B cell (primary cell): ENCODE measurements at regions not wholly inside any gene's neighbourhood (a gene's known extent, or its start where the extent isn't known, plus 50 kb on each side); places are given as distances from the start of the nearest gene placed in this dataset.
"Not testable (repeated sequence)": the region's sequence is repeated elsewhere in the genome, so short reads cannot be mapped to it uniquely, and the experiment has no call there.

Experiments
- ATAC-seq: fragments of 200-7000 bp; cut with Tn5 transposase; one replicate; pipeline ENCODE4 v1.10.0; 2021; ENCODE audit warnings: low read depth, mild to moderate bottlenecking, moderate number of reproducible peaks, moderate library complexity
- CTCF ChIA-PET: fragments of 350-600 bp; sonication (Branson Sonifier 250); formaldehyde crosslinking; loops from one replicate; lab custom pipeline; 2021; ENCODE audit warnings: antibody characterized with exemption, inconsistent platforms; lab: Charles Lee
- POLR2A ChIA-PET: fragments of 350-600 bp; sonication (Branson Sonifier 250); formaldehyde crosslinking; loops from one replicate; lab custom pipeline; 2021; ENCODE audit warnings: antibody characterized with exemption; lab: Charles Lee
- DNase-seq: peaks from one replicate; pipeline ENCODE4 v3.0.0; 2013
- H2AFZ ChIP-seq: 2 replicates; pipeline ENCODE4 v1.6.1; 2012; ENCODE audit warnings: mild to moderate bottlenecking, low read depth, low read length; ENCODE audit not compliant: insufficient read depth, poor library complexity, severe bottlenecking
- H3K27ac ChIP-seq, 2 donors: 1 replicate in 1 of 2; 2 replicates in 1 of 2; pipeline ENCODE4 v1.5.1; 2012 to 2013; ENCODE audit warnings: low read length in 2 of 2, mild to moderate bottlenecking in 2 of 2, moderate library complexity in 1 of 2
- H3K27me3 ChIP-seq, 4 experiments: fragments of 200-600 bp in 1 of 4; sonication (generic) in 1 of 4; replicated peaks in 1 of 4; 1 replicate in 2 of 4; 2 replicates in 2 of 4; pipeline versions ENCODE4 v1.6.1 to v1.7.0; 2013 to 2016; ENCODE audit warnings: low read length in 3 of 4, mild to moderate bottlenecking in 2 of 4, mixed read lengths in 1 of 4, moderate library complexity in 1 of 4; ENCODE audit not compliant: insufficient read depth in 4 of 4, control insufficient read depth in 3 of 4; ENCODE audit errors: control extremely low read depth in 1 of 4
- H3K36me3 ChIP-seq, 2 experiments: replicated peaks in 1 of 2; 1 replicate in 1 of 2; 2 replicates in 1 of 2; pipeline versions ENCODE4 v1.6.1 to v1.7.1; 2013; ENCODE audit warnings: low read length in 1 of 2; ENCODE audit not compliant: insufficient read depth in 2 of 2, control insufficient read depth in 1 of 2; ENCODE audit errors: control extremely low read depth in 1 of 2, extremely low read depth in 1 of 2
- H3K4me1 ChIP-seq, 2 donors: fragments of 200-600 bp in 1 of 2; sonication (generic) in 1 of 2; 1 replicate in 1 of 2; 2 replicates in 1 of 2; pipeline versions ENCODE4 v1.5.1 to v1.6.1; 2013 to 2017; ENCODE audit warnings: low read length in 2 of 2; ENCODE audit not compliant: control insufficient read depth in 2 of 2, insufficient read depth in 2 of 2
- H3K4me2 ChIP-seq: replicated peaks from 2 replicates; pipeline ENCODE3; 2012; ENCODE audit warnings: mild to moderate bottlenecking, low read depth, low read length; ENCODE audit not compliant: poor library complexity, severe bottlenecking
- H3K4me3 ChIP-seq, 5 experiments: fragments of 200-600 bp in 1 of 5; sonication (generic) in 1 of 5; 1 replicate in 3 of 5; 2 replicates in 2 of 5; pipeline versions ENCODE4 v1.5.1 to v1.7.0; 2011 to 2016; ENCODE audit warnings: low read length in 4 of 5, mild to moderate bottlenecking in 4 of 5, low read depth in 2 of 5, control low read depth in 1 of 5, moderate library complexity in 1 of 5; ENCODE audit not compliant: insufficient read depth in 1 of 5; ENCODE audit errors: control extremely low read depth in 1 of 5, extremely low read depth in 1 of 5
- H3K79me2 ChIP-seq: fragments of 200-600 bp; sonication (generic); one replicate; pipeline ENCODE4 v1.6.0; 2016; ENCODE audit warnings: low read length; ENCODE audit not compliant: control insufficient read depth, insufficient read depth
- H3K9ac ChIP-seq: fragments of 200-600 bp; sonication (generic); 2 replicates; pipeline ENCODE4 v1.6.1; 2017; ENCODE audit warnings: mild to moderate bottlenecking, low read length, moderate library complexity
- H3K9me3 ChIP-seq, 3 donors: one replicate each; pipeline versions ENCODE4 v1.6.1 to v1.7.1; 2013; ENCODE audit warnings: low read length in 2 of 3; ENCODE audit not compliant: control insufficient read depth in 2 of 3, insufficient read depth in 1 of 3; ENCODE audit errors: control extremely low read depth in 1 of 3
- H4K20me1 ChIP-seq: 2 replicates; pipeline ENCODE4 v1.6.0; 2012; ENCODE audit warnings: mild to moderate bottlenecking, low read length; ENCODE audit not compliant: insufficient read depth, control insufficient read depth, poor library complexity, severe bottlenecking
- H3K27ac Mint-ChIP-seq: one replicate; pipeline ENCODE4 v1.8.0; 2021; ENCODE audit warnings: mixed read lengths
- H3K27me3 Mint-ChIP-seq: one replicate; pipeline ENCODE4 v1.8.0; 2021; ENCODE audit warnings: mixed read lengths
- H3K4me1 Mint-ChIP-seq: one replicate; pipeline ENCODE4 v1.8.0; 2021; ENCODE audit warnings: mixed read lengths
- H3K4me3 Mint-ChIP-seq: one replicate; pipeline ENCODE4 v1.8.0; 2021; ENCODE audit warnings: mixed read lengths
- H3K9me3 Mint-ChIP-seq: one replicate; pipeline ENCODE4 v1.8.0; 2022; ENCODE audit warnings: mixed read lengths; ENCODE audit not compliant: insufficient read depth
- EZH2 ChIP-seq: IDR thresholded peaks from 2 replicates; pipeline ENCODE4 v1.6.1; 2012; ENCODE audit warnings: borderline replicate concordance, low read depth, mild to moderate bottlenecking, moderate library complexity, low read length; ENCODE audit not compliant: insufficient read depth, poor library complexity, severe bottlenecking
- WGBS: methylation state at CpG from one replicate; pipeline ENCODE4 v1.1.5; 2013; ENCODE audit warnings: missing lambda C conversion rate; ENCODE audit not compliant: insufficient coverage; 5-methylcytosine and 5-hydroxymethylcytosine counted together
- intact Hi-C: fragments of 100-400 bp; cut with micrococcal nuclease; formaldehyde crosslinking; loops from one replicate; pipeline ENCODE4 v1.10.0; 2022
- TF ChIP-seq, protein P1 (sequence below): fragments of 200-600 bp; IDR thresholded peaks from one replicate; pipeline ENCODE4 v1.8.0; 2022; ENCODE audit warnings: antibody characterized with exemption, mild to moderate bottlenecking

DNA sequence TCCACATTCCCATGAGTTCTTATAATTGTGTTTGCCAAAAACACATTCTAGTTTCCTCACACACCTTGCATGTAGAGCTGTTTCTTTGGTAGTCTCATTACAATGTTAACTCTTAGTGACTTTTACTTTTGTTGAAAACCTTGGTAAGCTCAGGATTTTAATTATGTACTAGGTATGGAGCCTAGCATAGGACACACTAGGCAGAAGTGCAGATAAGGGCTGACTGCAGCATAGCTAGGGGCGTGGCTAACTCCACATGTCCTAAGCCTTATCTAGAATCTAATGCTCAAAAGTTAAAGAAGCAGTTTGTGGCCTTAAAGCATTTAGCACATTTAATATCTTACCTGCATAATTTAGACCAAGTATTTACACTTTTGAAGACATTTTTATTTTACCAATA is 153.7 kb upstream of the FBXO11 start:
- TF ChIP-seq EZH2, result no peak
- TF ChIP-seq, protein P1, sequence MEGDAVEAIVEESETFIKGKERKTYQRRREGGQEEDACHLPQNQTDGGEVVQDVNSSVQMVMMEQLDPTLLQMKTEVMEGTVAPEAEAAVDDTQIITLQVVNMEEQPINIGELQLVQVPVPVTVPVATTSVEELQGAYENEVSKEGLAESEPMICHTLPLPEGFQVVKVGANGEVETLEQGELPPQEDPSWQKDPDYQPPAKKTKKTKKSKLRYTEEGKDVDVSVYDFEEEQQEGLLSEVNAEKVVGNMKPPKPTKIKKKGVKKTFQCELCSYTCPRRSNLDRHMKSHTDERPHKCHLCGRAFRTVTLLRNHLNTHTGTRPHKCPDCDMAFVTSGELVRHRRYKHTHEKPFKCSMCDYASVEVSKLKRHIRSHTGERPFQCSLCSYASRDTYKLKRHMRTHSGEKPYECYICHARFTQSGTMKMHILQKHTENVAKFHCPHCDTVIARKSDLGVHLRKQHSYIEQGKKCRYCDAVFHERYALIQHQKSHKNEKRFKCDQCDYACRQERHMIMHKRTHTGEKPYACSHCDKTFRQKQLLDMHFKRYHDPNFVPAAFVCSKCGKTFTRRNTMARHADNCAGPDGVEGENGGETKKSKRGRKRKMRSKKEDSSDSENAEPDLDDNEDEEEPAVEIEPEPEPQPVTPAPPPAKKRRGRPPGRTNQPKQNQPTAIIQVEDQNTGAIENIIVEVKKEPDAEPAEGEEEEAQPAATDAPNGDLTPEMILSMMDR, result no peak
- WGBS, result no CpG with 5 or more reads among the region's 1 CpG

GRCh38 chr2:48061656-48062055 is 155.4 kb upstream of the FBXO11 start:
- H3K9me3 Mint-ChIP-seq, H3K9me3 ChIP-seq, H3K4me1 Mint-ChIP-seq, H3K79me2 ChIP-seq, POLR2A ChIA-PET, H4K20me1 ChIP-seq, H3K4me3 ChIP-seq, intact Hi-C loops, DNase-seq, H3K27me3 ChIP-seq, H3K36me3 ChIP-seq, H2AFZ ChIP-seq, H3K27ac Mint-ChIP-seq, H3K27ac ChIP-seq, H3K4me3 Mint-ChIP-seq, H3K9ac ChIP-seq, ATAC-seq, H3K4me2 ChIP-seq, CTCF ChIA-PET, H3K4me1 ChIP-seq: not testable (repeated sequence)
- peaks cover 25% of the 10 kb centered on the region for H3K27me3 Mint-ChIP-seq
- WGBS, result 100% methylated on average over 4 of the region's 4 CpGs

More for the DNA sequence above, 153.7 kb upstream of the FBXO11 start:
- Mint-ChIP-seq H3K9me3 (no peaks in the 10 kb centered on the region), H3K27me3 (peaks cover 25% of the 10 kb centered on the region), H3K4me3 (no peak overlapping the region), H3K27ac (no peak overlapping the region), H3K4me1 (no peaks in the 10 kb centered on the region)
- Histone ChIP-seq H3K9me3 (peaks cover 0 to 1% (median 0%) of the 10 kb centered on the region in 3 donors), H3K4me3 (no peak overlapping the region), H4K20me1 (no peaks in the 10 kb centered on the region), H3K27ac (no peak overlapping the region), H3K9ac (no peak overlapping the region), H3K4me2 (no peak overlapping the region), H3K4me1 (no peaks in the 10 kb centered on the region), H3K36me3 (no peaks in the 10 kb centered on the region), H3K79me2 (no peaks in the 10 kb centered on the region), H2AFZ (no peak overlapping the region), H3K27me3 (peaks cover 0 to 3% (median 0%) of the 10 kb centered on the region in 4 experiments)
- no peak for DNase-seq
- CTCF ChIA-PET, result interaction anchor here (0.6 kb wide), 1 partner anchor 23 kb away, joined by 3 read pairs; no protein-coding TSS in a partner anchor
- intact Hi-C loops, result no loop called here
- POLR2A ChIA-PET, result no interaction called here
- no peak for ATAC-seq
